K562 (cell line): ENCODE measurements at regions not wholly inside any gene's neighbourhood (a gene's known extent, or its start where the extent isn't known, plus 50 kb on each side); places are given as distances from the start of the nearest gene placed in this dataset.

Experiments
- ATAC-seq: fragments of 200-7000 bp; cut with Tn5 transposase; 3 replicates; pipeline ENCODE4 v1.9.1; 2020; ENCODE audit warnings: moderate library complexity
- BruUV-seq: library from RNA; stranded (reverse); fragments of 400-500 nt; replicated peaks from 2 replicates; lab custom pipeline; 2021; lab: Mats Ljungman, UMichigan
- CTCF ChIA-PET: fragments of 300-600 bp; formaldehyde crosslinking; extraction: SDS; loops from one replicate; lab custom pipeline; 2021; ENCODE audit warnings: low intra/inter-chr PET ratio; lab: Yijun Ruan, JAX
- POLR2A ChIA-PET: fragments of 300-600, 350-650 bp; sonication (Branson Sonifier 250); formaldehyde crosslinking; extraction: SDS; loops from one replicate; lab custom pipeline; 2021; ENCODE audit warnings: antibody characterized with exemption, inconsistent platforms; lab: Yijun Ruan, JAX
- DNase-seq, 4 experiments: peaks; one replicate each; pipeline versions ENCODE4 v3.0.0 to v3.0.0-alpha.2; 2011 to 2018; ENCODE audit warnings: low spot score in 3 of 4, mixed read lengths in 3 of 4; ENCODE audit errors: extremely low read depth in 1 of 4
- FAIRE-seq: peaks from 2 replicates; lab custom pipeline; 2011; peaks lifted over from hg19 to GRCh38; lab: Jason Lieb, UNC
- H2AFZ ChIP-seq: 2 replicates; pipeline ENCODE4 v1.6.0; 2011; ENCODE audit warnings: low read depth, low read length, control low read depth, inconsistent platforms
- H3K27ac ChIP-seq: fragments of 200-600 bp; 3 replicates; pipeline ENCODE4 v1.8.0; 2011; ENCODE audit warnings: low read depth, mild to moderate bottlenecking, control low read depth, inconsistent platforms, low read length, moderate library complexity, mixed read lengths; ENCODE audit errors: extremely low read depth
- H3K27me3 ChIP-seq, 2 experiments: fragments of 300-600 bp in 1 of 2; 2 replicates in 1 of 2; 3 replicates in 1 of 2; pipeline versions ENCODE4 v1.6.0 to v1.8.0; 2011; ENCODE audit warnings: inconsistent platforms in 2 of 2, low read length in 2 of 2, mild to moderate bottlenecking in 1 of 2, mixed read lengths in 1 of 2, moderate library complexity in 1 of 2; ENCODE audit not compliant: control insufficient read depth in 2 of 2, insufficient read depth in 2 of 2
- H3K36me3 ChIP-seq: fragments of 300-600 bp; 3 replicates; pipeline ENCODE4 v1.8.0; 2011; ENCODE audit warnings: mild to moderate bottlenecking, low read length, inconsistent platforms; ENCODE audit not compliant: control insufficient read depth, insufficient read depth
- H3K4me1 ChIP-seq, 2 experiments: fragments of 200-600 bp in 1 of 2; replicated peaks in 1 of 2; 2 replicates in 1 of 2; 3 replicates in 1 of 2; pipeline versions ENCODE4 v1.5.1 to v1.8.0; 2011; ENCODE audit warnings: inconsistent platforms in 2 of 2, low read length in 2 of 2, mild to moderate bottlenecking in 1 of 2, mixed read lengths in 1 of 2, moderate library complexity in 1 of 2; ENCODE audit not compliant: control insufficient read depth in 2 of 2, insufficient read depth in 2 of 2
- H3K4me2 ChIP-seq: 2 replicates; pipeline ENCODE4 v1.6.1; 2011; ENCODE audit warnings: low read length, control low read depth, inconsistent platforms, mixed read lengths; ENCODE audit not compliant: insufficient read depth
- H3K4me3 ChIP-seq: fragments of 200-600 bp; sonication (generic), shearing (Covaris generic); 2 replicates; pipeline ENCODE4 v1.5.1; 2016; ENCODE audit warnings: control low read depth, inconsistent platforms
- H3K79me2 ChIP-seq: fragments of 200-600 bp; 3 replicates; pipeline ENCODE4 v1.8.0; 2011; ENCODE audit warnings: low read length, inconsistent platforms; ENCODE audit not compliant: control insufficient read depth, insufficient read depth
- H3K9ac ChIP-seq, 2 experiments: 2 replicates each; pipeline versions ENCODE4 v1.6.0 to v1.6.1; 2011; ENCODE audit warnings: low read depth in 2 of 2, low read length in 2 of 2, control low read depth in 1 of 2, inconsistent platforms in 1 of 2, mild to moderate bottlenecking in 1 of 2, mixed read lengths in 1 of 2; ENCODE audit not compliant: insufficient read depth in 1 of 2
- H3K9me1 ChIP-seq: one replicate; pipeline ENCODE4 v1.6.0; 2011; ENCODE audit warnings: inconsistent platforms, mild to moderate bottlenecking, low read length, moderate library complexity; ENCODE audit not compliant: control insufficient read depth, insufficient read depth
- H3K9me3 ChIP-seq: replicated peaks from 2 replicates; pipeline ENCODE4 v1.5.1; 2011; ENCODE audit warnings: low read depth, low read length, inconsistent platforms; ENCODE audit not compliant: control insufficient read depth, insufficient read depth
- H4K20me1 ChIP-seq: replicated peaks from 2 replicates; pipeline ENCODE4 v1.6.1; 2011; ENCODE audit warnings: low read length, inconsistent platforms, mixed read lengths; ENCODE audit not compliant: control insufficient read depth, insufficient read depth
- EP400 ChIP-seq: fragments of 450-650 bp; IDR thresholded peaks from 2 replicates; pipeline ENCODE4 v1.6.1; 2017; ENCODE audit warnings: antibody characterized with exemption, mild to moderate bottlenecking, moderate library complexity
- ESRRB ChIP-seq: fragments of 250-450 bp; sonication (Bioruptor Pico); IDR thresholded peaks from 2 replicates; pipeline ENCODE4 v1.5.0; 2020; ENCODE audit warnings: mild to moderate bottlenecking, moderate library complexity, borderline replicate concordance
- HMG20A ChIP-seq: fragments of 450-650 bp; formaldehyde crosslinking; conservative IDR thresholded peaks from 2 replicates; pipeline ENCODE4 v1.4.0; 2020; ENCODE audit warnings: mild to moderate bottlenecking, mixed read lengths
- ILF3 ChIP-seq: fragments of 450-650 bp; IDR thresholded peaks from 2 replicates; pipeline ENCODE4 v1.6.1; 2018; ENCODE audit warnings: antibody characterized with exemption, mild to moderate bottlenecking, moderate library complexity, borderline replicate concordance
- MAFK ChIP-seq: IDR thresholded peaks from 2 replicates; pipeline ENCODE4 v1.6.1; 2011; ENCODE audit warnings: low read length, improper control_type of control experiment
- NCOA1 ChIP-seq: fragments of 450-650 bp; IDR thresholded peaks from 2 replicates; pipeline ENCODE4 v1.6.1; 2016; ENCODE audit warnings: low read depth
- POLR2G ChIP-seq: fragments of 200-400 bp; formaldehyde crosslinking; IDR thresholded peaks from 2 replicates; pipeline ENCODE4 v1.6.1; 2017; ENCODE audit warnings: low read depth, mild to moderate bottlenecking, antibody characterized with exemption, low read length, moderate library complexity
- SMAD1 ChIP-seq: fragments of 150-350 bp; IDR thresholded peaks from 2 replicates; pipeline ENCODE4 v1.6.1; 2014; ENCODE audit warnings: low read length, low read depth; ENCODE audit not compliant: partially characterized antibody
- SMC3 ChIP-seq: conservative IDR thresholded peaks from 2 replicates; pipeline ENCODE4 v1.6.1; 2011; ENCODE audit warnings: low read depth, low read length, improper control_type of control experiment; ENCODE audit not compliant: insufficient read depth
- SUPT5H ChIP-seq: fragments of 450-650 bp; IDR thresholded peaks from 2 replicates; pipeline ENCODE4 v1.6.1; 2016
- ZNF239 ChIP-seq: fragments of 250-450 bp; sonication (Bioruptor Pico); IDR thresholded peaks from 2 replicates; pipeline ENCODE4 v1.4.0; 2020; ENCODE audit warnings: mild to moderate bottlenecking
- ZNF316 ChIP-seq: fragments of 450-650 bp; IDR thresholded peaks from 2 replicates; pipeline ENCODE4 v1.6.1; 2016
- ZNF707 ChIP-seq: fragments of 250-450 bp; sonication (Bioruptor Pico); conservative IDR thresholded peaks from 2 replicates; pipeline ENCODE4 v1.8.0; 2022; ENCODE audit warnings: inconsistent platforms, mild to moderate bottlenecking, moderate library complexity
- ZNF75A ChIP-seq: fragments of 450-650 bp; formaldehyde crosslinking; IDR thresholded peaks from 2 replicates; pipeline ENCODE4 v1.4.0; 2020; ENCODE audit warnings: mild to moderate bottlenecking
- WGBS: fragments of 100-300 bp; shearing (Covaris generic); methylation state at CpG from one replicate; pipeline ENCODE4 v1.1.6; 2016; ENCODE audit warnings: low coverage, mixed read lengths; ENCODE audit not compliant: insufficient coverage; ENCODE audit errors: missing lambda C conversion rate; 5-methylcytosine and 5-hydroxymethylcytosine counted together
- in situ Hi-C: fragments of 300-500 bp; cut with MboI; formaldehyde crosslinking; loops from 4 replicates; pipeline ENCODE4 v1.15.0; 2018; ENCODE audit warnings: inconsistent platforms, mixed read lengths
- intact Hi-C: fragments of 100-400 bp; cut with micrococcal nuclease; formaldehyde crosslinking; loops from 2 replicates; pipeline ENCODE4 v1.14.2; 2022
- TF ChIP-seq, protein P1 (sequence below): fragments of 450-650 bp; formaldehyde crosslinking; IDR thresholded peaks from 2 replicates; pipeline ENCODE4 v1.4.0; 2020; ENCODE audit warnings: mild to moderate bottlenecking
- TF ChIP-seq, protein P2 (sequence below): IDR thresholded peaks from 2 replicates; pipeline ENCODE4 v1.6.1; 2016; ENCODE audit warnings: missing genetic modification characterization, missing compliant biosample characterization
- TF ChIP-seq, protein P3 (sequence below): sonication (generic); formaldehyde crosslinking; IDR thresholded peaks from 2 replicates; pipeline ENCODE4 v1.5.0; 2020; ENCODE audit warnings: missing genetic modification reagents
- TF ChIP-seq, protein P4 (sequence below): sonication (generic); formaldehyde crosslinking; IDR thresholded peaks from 2 replicates; pipeline ENCODE4 v1.8.1; 2023; ENCODE audit warnings: mild to moderate bottlenecking, missing genetic modification reagents, moderate library complexity
- TF ChIP-seq, protein P5 (sequence below): fragments of 250-450 bp; sonication (Bioruptor Pico); IDR thresholded peaks from 2 replicates; pipeline ENCODE4 v1.9.0; 2021; ENCODE audit warnings: mild to moderate bottlenecking

DNA sequence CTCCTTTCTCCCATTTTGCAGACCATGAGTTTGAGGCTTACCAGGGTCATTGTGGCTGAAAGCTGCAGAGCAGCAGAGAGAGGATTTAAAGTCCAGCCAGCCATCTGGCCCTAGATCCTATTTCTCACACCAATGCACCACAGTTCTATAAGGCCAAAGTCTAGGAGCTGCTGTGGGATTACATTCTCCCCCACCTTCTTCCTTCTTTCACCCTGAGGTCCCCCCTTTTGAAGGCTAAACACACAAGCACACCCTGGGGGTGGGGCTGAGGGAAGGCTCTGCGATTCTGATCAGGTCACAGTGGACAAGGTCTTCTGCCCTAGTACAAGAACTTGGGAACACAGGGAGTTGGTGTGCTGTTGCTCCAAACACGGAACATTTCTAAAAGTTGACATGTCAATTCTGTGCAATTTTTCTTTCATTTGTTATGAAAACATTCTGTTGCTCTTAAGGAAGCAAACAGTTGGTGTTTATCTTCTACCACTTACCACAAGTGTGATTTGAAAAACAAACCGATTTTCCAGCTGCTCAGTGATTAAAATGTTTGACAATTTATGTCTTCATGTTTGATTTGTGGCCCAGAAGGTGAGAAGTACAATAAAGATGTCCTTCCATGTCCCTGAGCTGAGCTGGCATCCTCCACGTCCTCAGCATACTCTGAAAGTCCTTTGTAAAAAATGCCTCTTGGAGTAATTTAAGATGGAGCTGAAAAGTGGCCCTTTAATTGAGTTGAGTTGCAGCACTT, 271.6 kb upstream of the PPP2R2D start:
- Histone ChIP-seq H3K79me2 (no peaks in the 10 kb centered on the region), H3K27me3 (no peaks in the 10 kb centered on the region), H3K9me1 (no peaks in the 10 kb centered on the region), H4K20me1 (no peaks in the 10 kb centered on the region), H3K9me3 (no peaks in the 10 kb centered on the region), H3K4me1 (no peaks in the 10 kb centered on the region), H3K4me3 (no peak overlapping the region), H2AFZ (no peak overlapping the region), H3K36me3 (no peaks in the 10 kb centered on the region), H3K9ac (no peak overlapping the region), H3K27ac (no peak overlapping the region), H3K4me2 (no peak overlapping the region)
- POLR2A ChIA-PET: no interaction called here
- ATAC-seq: no peak
- intact Hi-C loops: no loop called here
- 0% methylated on average over 3 of the region's 4 CpGs for WGBS
- DNase-seq: no peak
- no peak for TF ChIP-seq POLR2G
- TF ChIP-seq SUPT5H: no peak
- TF ChIP-seq NCOA1: no peak
- no peak for TF ChIP-seq SMC3
- TF ChIP-seq, protein P1, sequence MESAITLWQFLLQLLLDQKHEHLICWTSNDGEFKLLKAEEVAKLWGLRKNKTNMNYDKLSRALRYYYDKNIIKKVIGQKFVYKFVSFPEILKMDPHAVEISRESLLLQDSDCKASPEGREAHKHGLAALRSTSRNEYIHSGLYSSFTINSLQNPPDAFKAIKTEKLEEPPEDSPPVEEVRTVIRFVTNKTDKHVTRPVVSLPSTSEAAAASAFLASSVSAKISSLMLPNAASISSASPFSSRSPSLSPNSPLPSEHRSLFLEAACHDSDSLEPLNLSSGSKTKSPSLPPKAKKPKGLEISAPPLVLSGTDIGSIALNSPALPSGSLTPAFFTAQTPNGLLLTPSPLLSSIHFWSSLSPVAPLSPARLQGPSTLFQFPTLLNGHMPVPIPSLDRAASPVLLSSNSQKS (CRISPR knock-in tag): no peak
- TF ChIP-seq, protein P2, sequence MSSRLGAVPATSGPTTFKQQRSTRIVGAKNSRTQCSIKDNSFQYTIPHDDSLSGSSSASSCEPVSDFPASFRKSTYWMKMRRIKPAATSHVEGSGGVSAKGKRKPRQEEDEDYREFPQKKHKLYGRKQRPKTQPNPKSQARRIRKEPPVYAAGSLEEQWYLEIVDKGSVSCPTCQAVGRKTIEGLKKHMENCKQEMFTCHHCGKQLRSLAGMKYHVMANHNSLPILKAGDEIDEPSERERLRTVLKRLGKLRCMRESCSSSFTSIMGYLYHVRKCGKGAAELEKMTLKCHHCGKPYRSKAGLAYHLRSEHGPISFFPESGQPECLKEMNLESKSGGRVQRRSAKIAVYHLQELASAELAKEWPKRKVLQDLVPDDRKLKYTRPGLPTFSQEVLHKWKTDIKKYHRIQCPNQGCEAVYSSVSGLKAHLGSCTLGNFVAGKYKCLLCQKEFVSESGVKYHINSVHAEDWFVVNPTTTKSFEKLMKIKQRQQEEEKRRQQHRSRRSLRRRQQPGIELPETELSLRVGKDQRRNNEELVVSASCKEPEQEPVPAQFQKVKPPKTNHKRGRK (tag): no peak
- no peak for TF ChIP-seq HMG20A (CRISPR knock-in tag)
- TF ChIP-seq, protein P3, sequence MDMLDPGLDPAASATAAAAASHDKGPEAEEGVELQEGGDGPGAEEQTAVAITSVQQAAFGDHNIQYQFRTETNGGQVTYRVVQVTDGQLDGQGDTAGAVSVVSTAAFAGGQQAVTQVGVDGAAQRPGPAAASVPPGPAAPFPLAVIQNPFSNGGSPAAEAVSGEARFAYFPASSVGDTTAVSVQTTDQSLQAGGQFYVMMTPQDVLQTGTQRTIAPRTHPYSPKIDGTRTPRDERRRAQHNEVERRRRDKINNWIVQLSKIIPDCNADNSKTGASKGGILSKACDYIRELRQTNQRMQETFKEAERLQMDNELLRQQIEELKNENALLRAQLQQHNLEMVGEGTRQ (CRISPR knock-in tag): no peak
- no peak for TF ChIP-seq MAFK
- TF ChIP-seq SMAD1: no peak
- TF ChIP-seq ESRRB: no peak
- TF ChIP-seq ZNF239 (CRISPR knock-in tag): no peak
- no peak for TF ChIP-seq ILF3
- no peak for TF ChIP-seq ZNF75A
- TF ChIP-seq ZNF316: no peak
- TF ChIP-seq EP400: no peak
- no peak for TF ChIP-seq ZNF707
- TF ChIP-seq, protein P4, sequence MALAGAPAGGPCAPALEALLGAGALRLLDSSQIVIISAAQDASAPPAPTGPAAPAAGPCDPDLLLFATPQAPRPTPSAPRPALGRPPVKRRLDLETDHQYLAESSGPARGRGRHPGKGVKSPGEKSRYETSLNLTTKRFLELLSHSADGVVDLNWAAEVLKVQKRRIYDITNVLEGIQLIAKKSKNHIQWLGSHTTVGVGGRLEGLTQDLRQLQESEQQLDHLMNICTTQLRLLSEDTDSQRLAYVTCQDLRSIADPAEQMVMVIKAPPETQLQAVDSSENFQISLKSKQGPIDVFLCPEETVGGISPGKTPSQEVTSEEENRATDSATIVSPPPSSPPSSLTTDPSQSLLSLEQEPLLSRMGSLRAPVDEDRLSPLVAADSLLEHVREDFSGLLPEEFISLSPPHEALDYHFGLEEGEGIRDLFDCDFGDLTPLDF: no peak
- TF ChIP-seq, protein P5, sequence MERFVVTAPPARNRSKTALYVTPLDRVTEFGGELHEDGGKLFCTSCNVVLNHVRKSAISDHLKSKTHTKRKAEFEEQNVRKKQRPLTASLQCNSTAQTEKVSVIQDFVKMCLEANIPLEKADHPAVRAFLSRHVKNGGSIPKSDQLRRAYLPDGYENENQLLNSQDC (CRISPR knock-in tag): no peak
- in situ Hi-C loops: no loop called here
- CTCF ChIA-PET: no interaction called here
- no peak for FAIRE-seq
- no TSS peak for BruUV-seq
